GM12878 (cell line): ENCODE measurements at regions not wholly inside any gene's neighbourhood (a gene's known extent, or its start where the extent isn't known, plus 50 kb on each side); places are given as distances from the start of the nearest gene placed in this dataset.

Source experiments
- ATAC-seq: fragments of 200-7000 bp; cut with Tn5 transposase; 3 replicates; pipeline ENCODE4 v1.9.1; 2020; ENCODE audit warnings: mild to moderate bottlenecking, moderate library complexity
- BruUV-seq: library from RNA; stranded (reverse); fragments of 400-500 nt; replicated peaks from 2 replicates; lab custom pipeline; 2021; lab: Mats Ljungman, UMichigan
- CTCF ChIA-PET: fragments of 300-600 bp; sonication (Branson Sonifier 250); formaldehyde crosslinking; extraction: SDS; loops from one replicate; lab custom pipeline; 2021; ENCODE audit warnings: inconsistent platforms; lab: Yijun Ruan, JAX
- POLR2A ChIA-PET: fragments of 350-600 bp; formaldehyde crosslinking; extraction: SDS; loops from one replicate; lab custom pipeline; 2021; ENCODE audit warnings: inconsistent platforms; lab: Charles Lee
- RAD21 ChIA-PET: fragments of 300-600 bp; sonication (Branson Sonifier 250); formaldehyde crosslinking; loops from one replicate; lab custom pipeline; 2023; ENCODE audit warnings: antibody characterized with exemption; ENCODE audit not compliant: unreplicated experiment; lab: Charles Lee
- SMC1A ChIA-PET: fragments of 300-600 bp; sonication (Branson Sonifier 250); formaldehyde crosslinking; loops from one replicate; lab custom pipeline; 2023; ENCODE audit not compliant: unreplicated experiment, uncharacterized antibody; lab: Charles Lee
- DNase-seq: peaks from one replicate; pipeline ENCODE4 v3.0.0-alpha.2; 2011; ENCODE audit warnings: low read depth, low spot score
- FAIRE-seq: peaks from 3 replicates; lab custom pipeline; 2011; peaks lifted over from hg19 to GRCh38; lab: Jason Lieb, UNC
- H2AFZ ChIP-seq: 2 replicates; pipeline ENCODE4 v1.6.0; 2011; ENCODE audit warnings: low read depth, low read length, control low read depth; ENCODE audit not compliant: control insufficient read depth
- H3K27ac ChIP-seq: 2 replicates; pipeline ENCODE4 v1.5.1; 2011; ENCODE audit warnings: control low read depth; ENCODE audit not compliant: control insufficient read depth, insufficient read depth
- H3K27me3 ChIP-seq, 2 experiments: replicated peaks in 1 of 2; 2 replicates each; pipeline versions ENCODE4 v1.6.0 to v1.6.1; 2011; ENCODE audit warnings: low read length in 1 of 2; ENCODE audit not compliant: control insufficient read depth in 2 of 2, insufficient read depth in 2 of 2
- H3K36me3 ChIP-seq, 2 experiments: 2 replicates each; pipeline ENCODE4 v1.5.1; 2011; ENCODE audit warnings: low read length in 1 of 2; ENCODE audit not compliant: control insufficient read depth in 2 of 2, insufficient read depth in 2 of 2
- H3K4me1 ChIP-seq: 2 replicates; pipeline ENCODE4 v1.6.1; 2011; ENCODE audit warnings: mild to moderate bottlenecking, low read length, moderate library complexity, mixed read lengths; ENCODE audit not compliant: control insufficient read depth, insufficient read depth
- H3K4me2 ChIP-seq: 2 replicates; pipeline ENCODE4 v1.6.0; 2011; ENCODE audit warnings: control low read depth; ENCODE audit not compliant: control insufficient read depth, insufficient read depth
- H3K4me3 ChIP-seq: fragments of 200-600 bp; sonication (generic); 2 replicates; pipeline ENCODE4 v1.5.1; 2016
- H3K79me2 ChIP-seq: 2 replicates; pipeline ENCODE4 v1.6.0; 2011; ENCODE audit warnings: low read length; ENCODE audit not compliant: control insufficient read depth, insufficient read depth
- H3K9ac ChIP-seq: 2 replicates; pipeline ENCODE4 v1.8.0; 2011; ENCODE audit warnings: low read length, control low read depth, mixed read lengths; ENCODE audit not compliant: control insufficient read depth, insufficient read depth
- H3K9me3 ChIP-seq: replicated peaks from 3 replicates; pipeline ENCODE4 v1.5.1; 2011; ENCODE audit warnings: mild to moderate bottlenecking, low read length; ENCODE audit not compliant: control insufficient read depth, insufficient read depth
- H4K20me1 ChIP-seq: 2 replicates; pipeline ENCODE4 v1.6.0; 2011; ENCODE audit not compliant: control insufficient read depth, insufficient read depth
- CEBPB ChIP-seq, 2 experiments: fragments of 150-350 bp in 1 of 2; IDR thresholded peaks; 2 replicates each; pipeline ENCODE4 v1.6.1; 2012 to 2014; ENCODE audit warnings: low read depth in 2 of 2, low read length in 2 of 2, borderline replicate concordance in 1 of 2, inconsistent platforms in 1 of 2
- IKZF2 ChIP-seq, 2 experiments: fragments of 450-650 bp; IDR thresholded peaks; 2 replicates each; pipeline ENCODE4 v1.6.1; 2017; ENCODE audit warnings: mild to moderate bottlenecking in 2 of 2, moderate library complexity in 2 of 2
- PKNOX1 ChIP-seq: fragments of 450-650 bp; IDR thresholded peaks from 2 replicates; pipeline ENCODE4 v1.6.1; 2016; ENCODE audit warnings: mild to moderate bottlenecking
- POLR2AphosphoS2 ChIP-seq: IDR thresholded peaks from 2 replicates; pipeline ENCODE4 v1.6.1; 2011; ENCODE audit warnings: low read depth, mild to moderate bottlenecking, low read length, improper control_type of control experiment, moderate library complexity
- RB1 ChIP-seq: fragments of 450-650 bp; formaldehyde crosslinking; IDR thresholded peaks from 2 replicates; pipeline ENCODE4 v1.6.1; 2017; ENCODE audit warnings: mild to moderate bottlenecking, borderline replicate concordance
- SIN3A ChIP-seq: IDR thresholded peaks from 2 replicates; pipeline ENCODE4 v1.6.1; 2012; ENCODE audit warnings: low read depth, low read length, improper control_type of control experiment
- SRF ChIP-seq, 2 experiments: IDR thresholded peaks; 2 replicates each; pipeline ENCODE4 v1.6.1; 2011; ENCODE audit warnings: low read depth in 2 of 2, low read length in 2 of 2, mild to moderate bottlenecking in 1 of 2, moderate library complexity in 1 of 2
- TCF7 ChIP-seq: IDR thresholded peaks from 2 replicates; pipeline ENCODE4 v1.6.1; 2014; ENCODE audit warnings: antibody characterized with exemption, borderline replicate concordance
- ZNF207 ChIP-seq: fragments of 450-650 bp; IDR thresholded peaks from 2 replicates; pipeline ENCODE4 v1.6.1; 2014; ENCODE audit warnings: antibody characterized with exemption, mild to moderate bottlenecking, borderline replicate concordance
- ZNF622 ChIP-seq: fragments of 450-650 bp; IDR thresholded peaks from 2 replicates; pipeline ENCODE4 v1.6.1; 2017; ENCODE audit warnings: mild to moderate bottlenecking, inconsistent platforms
- ZSCAN29 ChIP-seq: fragments of 450-650 bp; IDR thresholded peaks from 2 replicates; pipeline ENCODE4 v1.6.1; 2017; ENCODE audit warnings: mild to moderate bottlenecking, moderate library complexity
- WGBS: methylation state at CpG from one replicate; pipeline ENCODE4 v1.1.6; 2016; ENCODE audit warnings: low lambda C conversion rate; ENCODE audit not compliant: insufficient replicate concordance, insufficient coverage; ENCODE audit errors: missing lambda C conversion rate; 5-methylcytosine and 5-hydroxymethylcytosine counted together
- in situ Hi-C: fragments of 300-500 bp; cut with MboI; formaldehyde crosslinking; loops from 9 replicates; pipeline ENCODE4 v1.14.3; 2018; ENCODE audit warnings: mixed read lengths
- intact Hi-C: fragments of 100-400 bp; cut with micrococcal nuclease; formaldehyde crosslinking; loops from one replicate; pipeline ENCODE4 v1.14.2; 2022; ENCODE audit not compliant: unreplicated experiment
- TF ChIP-seq, protein P1 (sequence below): fragments of 450-650 bp; IDR thresholded peaks from 2 replicates; pipeline ENCODE4 v1.6.1; 2017; ENCODE audit warnings: mild to moderate bottlenecking
- TF ChIP-seq, protein P2 (sequence below): fragments of 150-350 bp; IDR thresholded peaks from 2 replicates; pipeline ENCODE4 v1.6.1; 2014; ENCODE audit warnings: mild to moderate bottlenecking, low read depth, low read length

DNA sequence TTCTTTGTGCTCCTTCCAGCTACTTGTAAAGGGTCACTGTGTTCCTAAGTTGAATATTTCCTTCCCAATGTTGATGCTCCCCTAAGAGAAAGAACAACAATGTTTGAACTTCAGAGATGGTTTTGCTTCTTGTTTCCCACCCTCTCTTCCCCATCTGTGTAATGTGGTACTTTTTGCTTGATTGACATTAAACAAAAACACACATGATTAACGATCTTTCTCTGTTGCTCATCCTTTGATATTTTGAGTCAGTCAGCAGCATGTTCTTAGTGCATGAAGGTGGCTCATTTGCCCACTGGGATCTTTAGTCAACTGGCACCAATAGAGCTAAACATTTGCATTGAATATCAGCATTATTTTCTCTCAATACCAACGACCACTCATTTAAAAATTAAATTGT lies 313.0 kb upstream of the RIOK2 start (continued):
- TF ChIP-seq TCF7: 0 out of 2 replicates have a peak, but pooled peaks have one; percentile 26
- no peak for TF ChIP-seq ZNF622
- TF ChIP-seq PKNOX1: peak; percentile 62
- no peak for TF ChIP-seq POLR2AphosphoS2
- TF ChIP-seq, all 136 proteins: peak for 3

DNA sequence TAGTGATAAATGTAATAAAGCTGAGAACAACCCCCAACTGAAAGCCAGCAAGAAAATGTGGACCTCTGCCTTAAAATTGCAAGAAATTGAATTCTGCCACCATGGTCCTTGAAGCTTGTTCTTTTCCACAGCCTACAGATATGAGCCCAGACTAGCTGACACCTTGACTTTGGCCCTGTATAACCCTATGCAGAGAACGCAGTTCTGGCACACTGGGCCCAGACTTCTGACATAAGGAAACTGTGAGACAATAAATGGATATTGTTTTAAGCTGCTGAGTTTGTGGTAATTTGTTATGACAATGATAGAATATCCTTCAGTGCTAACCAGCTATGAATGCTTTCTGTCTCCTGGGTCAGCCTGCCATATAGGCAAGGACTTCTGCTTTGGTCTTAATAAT lies 315.6 kb upstream of the RIOK2 start:
- no peak overlapping the region for H3K9ac ChIP-seq
- H3K27me3 ChIP-seq: no peaks in the 10 kb centered on the region
- H3K4me2 ChIP-seq: no peak overlapping the region
- 47% methylated on average over 1 of the region's 1 CpG for WGBS
- intact Hi-C loops: no loop called here
- no peaks in the 10 kb centered on the region for H3K4me1 ChIP-seq
- no peaks in the 10 kb centered on the region for H3K9me3 ChIP-seq
- no peak overlapping the region for H3K4me3 ChIP-seq
- ATAC-seq (no peak), DNase-seq (no peak), FAIRE-seq (no peak)
- no peak overlapping the region for H3K27ac ChIP-seq
- ChIA-PET RAD21 (no interaction called here), SMC1A (interaction anchor here (0.6 to 5.7 kb wide), 5 partner anchors 10 to 1844 kb away, joined by 3 to 38 read pairs (median 4); no protein-coding TSS in a partner anchor), CTCF (interaction anchor here (1.0 to 4.1 kb wide), 3 partner anchors 13 to 1270 kb away, joined by 3 to 24 read pairs (median 3); no protein-coding TSS in a partner anchor), POLR2A (no interaction called here)
- BruUV-seq: no TSS peak
- in situ Hi-C loops: no loop called here
- no peak overlapping the region for H2AFZ ChIP-seq
- H4K20me1 ChIP-seq: no peaks in the 10 kb centered on the region
- no peaks in the 10 kb centered on the region for H3K36me3 ChIP-seq
- no peak for TF ChIP-seq IKZF2 (IDR thresholded peaks at IDR 0.05)
- TF ChIP-seq, protein P1, sequence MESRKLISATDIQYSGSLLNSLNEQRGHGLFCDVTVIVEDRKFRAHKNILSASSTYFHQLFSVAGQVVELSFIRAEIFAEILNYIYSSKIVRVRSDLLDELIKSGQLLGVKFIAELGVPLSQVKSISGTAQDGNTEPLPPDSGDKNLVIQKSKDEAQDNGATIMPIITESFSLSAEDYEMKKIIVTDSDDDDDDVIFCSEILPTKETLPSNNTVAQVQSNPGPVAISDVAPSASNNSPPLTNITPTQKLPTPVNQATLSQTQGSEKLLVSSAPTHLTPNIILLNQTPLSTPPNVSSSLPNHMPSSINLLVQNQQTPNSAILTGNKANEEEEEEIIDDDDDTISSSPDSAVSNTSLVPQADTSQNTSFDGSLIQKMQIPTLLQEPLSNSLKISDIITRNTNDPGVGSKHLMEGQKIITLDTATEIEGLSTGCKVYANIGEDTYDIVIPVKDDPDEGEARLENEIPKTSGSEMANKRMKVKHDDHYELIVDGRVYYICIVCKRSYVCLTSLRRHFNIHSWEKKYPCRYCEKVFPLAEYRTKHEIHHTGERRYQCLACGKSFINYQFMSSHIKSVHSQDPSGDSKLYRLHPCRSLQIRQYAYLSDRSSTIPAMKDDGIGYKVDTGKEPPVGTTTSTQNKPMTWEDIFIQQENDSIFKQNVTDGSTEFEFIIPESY: no peak
- TF ChIP-seq ZSCAN29: no peak
- no peak for TF ChIP-seq RB1
- TF ChIP-seq, protein P2, sequence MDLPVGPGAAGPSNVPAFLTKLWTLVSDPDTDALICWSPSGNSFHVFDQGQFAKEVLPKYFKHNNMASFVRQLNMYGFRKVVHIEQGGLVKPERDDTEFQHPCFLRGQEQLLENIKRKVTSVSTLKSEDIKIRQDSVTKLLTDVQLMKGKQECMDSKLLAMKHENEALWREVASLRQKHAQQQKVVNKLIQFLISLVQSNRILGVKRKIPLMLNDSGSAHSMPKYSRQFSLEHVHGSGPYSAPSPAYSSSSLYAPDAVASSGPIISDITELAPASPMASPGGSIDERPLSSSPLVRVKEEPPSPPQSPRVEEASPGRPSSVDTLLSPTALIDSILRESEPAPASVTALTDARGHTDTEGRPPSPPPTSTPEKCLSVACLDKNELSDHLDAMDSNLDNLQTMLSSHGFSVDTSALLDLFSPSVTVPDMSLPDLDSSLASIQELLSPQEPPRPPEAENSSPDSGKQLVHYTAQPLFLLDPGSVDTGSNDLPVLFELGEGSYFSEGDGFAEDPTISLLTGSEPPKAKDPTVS: no peak
- TF ChIP-seq SRF (IDR thresholded peaks at IDR 0.05; ENCODE audit: low read depth in 2 of 2, low read length in 2 of 2): no peak
- no peak for TF ChIP-seq SIN3A
- no peak for TF ChIP-seq ZNF207
- TF ChIP-seq CEBPB (IDR thresholded peaks at IDR 0.05; ENCODE audit: borderline replicate concordance in 1 of 2, low read depth in 2 of 2, low read length in 2 of 2): no peak
- no peaks in the 10 kb centered on the region for H3K79me2 ChIP-seq
